ENCODE measurements at regions not wholly inside any gene's neighbourhood (a gene's known extent, or its start where the extent isn't known, plus 50 kb on each side); places are given as distances from the start of the nearest gene placed in this dataset.

DNA sequence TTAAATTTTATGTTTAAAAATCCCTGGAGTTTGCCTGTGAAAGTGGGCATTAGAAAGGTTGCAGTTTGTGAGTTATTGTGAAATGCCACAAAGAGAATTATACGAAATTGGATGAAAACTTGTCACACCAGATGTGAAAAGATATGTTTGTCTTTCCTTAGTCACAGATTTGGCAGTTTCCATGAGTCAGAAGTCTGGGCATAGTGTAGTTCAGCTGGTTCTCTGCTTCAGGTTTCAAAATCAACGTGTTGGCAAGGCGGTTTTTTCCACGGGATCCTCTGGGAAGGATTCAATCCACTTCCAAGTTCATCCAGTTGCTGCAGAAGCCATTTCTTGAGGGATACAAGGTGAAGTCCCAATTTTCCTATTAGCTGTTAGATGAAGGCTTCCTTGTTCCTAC is 658.0 kb upstream of the CDH2 start:
- Histone ChIP-seq H3K79me2 (ENCODE audit: control insufficient read depth, insufficient read depth, low read length) (no peaks in the 10 kb centered on the region), H3K9ac (ENCODE audit: low read length) (no peak overlapping the region), H3K36me3 (replicated peaks in 1 of 2; ENCODE audit: control extremely low read depth in 1 of 2, control insufficient read depth in 1 of 2, extremely low read depth in 1 of 2, insufficient read depth in 2 of 2, low read length in 1 of 2) (no peaks in the 10 kb centered on the region), H3K27ac (ENCODE audit: low read length in 2 of 2) (no peak overlapping the region), H3K9me3 (ENCODE audit: control extremely low read depth in 1 of 3, control insufficient read depth in 2 of 3, insufficient read depth in 1 of 3, low read length in 2 of 3) (peaks cover 0 to 5% (median 0%) of the 10 kb centered on the region in 3 donors), H3K4me3 (ENCODE audit: control extremely low read depth in 1 of 5, extremely low read depth in 1 of 5, insufficient read depth in 1 of 5, low read depth in 2 of 5, low read length in 4 of 5) (no peak overlapping the region), H3K4me1 (ENCODE audit: control insufficient read depth in 2 of 2, insufficient read depth in 2 of 2, low read length in 2 of 2) (no peaks in the 10 kb centered on the region), H4K20me1 (ENCODE audit: control insufficient read depth, insufficient read depth, low read length, poor library complexity, severe bottlenecking) (no peaks in the 10 kb centered on the region), H3K27me3 (replicated peaks in 1 of 4; ENCODE audit: control extremely low read depth in 1 of 4, control insufficient read depth in 3 of 4, insufficient read depth in 4 of 4, low read length in 3 of 4) (no peaks in the 10 kb centered on the region), H2AFZ (ENCODE audit: insufficient read depth, low read depth, low read length, poor library complexity, severe bottlenecking) (no peak overlapping the region), H3K4me2 (replicated peaks; ENCODE audit: low read depth, low read length, poor library complexity, severe bottlenecking) (no peak overlapping the region)
- TF ChIP-seq, protein P1, sequence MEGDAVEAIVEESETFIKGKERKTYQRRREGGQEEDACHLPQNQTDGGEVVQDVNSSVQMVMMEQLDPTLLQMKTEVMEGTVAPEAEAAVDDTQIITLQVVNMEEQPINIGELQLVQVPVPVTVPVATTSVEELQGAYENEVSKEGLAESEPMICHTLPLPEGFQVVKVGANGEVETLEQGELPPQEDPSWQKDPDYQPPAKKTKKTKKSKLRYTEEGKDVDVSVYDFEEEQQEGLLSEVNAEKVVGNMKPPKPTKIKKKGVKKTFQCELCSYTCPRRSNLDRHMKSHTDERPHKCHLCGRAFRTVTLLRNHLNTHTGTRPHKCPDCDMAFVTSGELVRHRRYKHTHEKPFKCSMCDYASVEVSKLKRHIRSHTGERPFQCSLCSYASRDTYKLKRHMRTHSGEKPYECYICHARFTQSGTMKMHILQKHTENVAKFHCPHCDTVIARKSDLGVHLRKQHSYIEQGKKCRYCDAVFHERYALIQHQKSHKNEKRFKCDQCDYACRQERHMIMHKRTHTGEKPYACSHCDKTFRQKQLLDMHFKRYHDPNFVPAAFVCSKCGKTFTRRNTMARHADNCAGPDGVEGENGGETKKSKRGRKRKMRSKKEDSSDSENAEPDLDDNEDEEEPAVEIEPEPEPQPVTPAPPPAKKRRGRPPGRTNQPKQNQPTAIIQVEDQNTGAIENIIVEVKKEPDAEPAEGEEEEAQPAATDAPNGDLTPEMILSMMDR (IDR thresholded peaks at IDR 0.05) = no peak
- ChIA-PET CTCF (no interaction called here), POLR2A (no interaction called here)
- DNase-seq (no peak), ATAC-seq (ENCODE audit: low read depth) (no peak)
- no peaks in the 10 kb centered on the region for H3K27me3 Mint-ChIP-seq
- intact Hi-C loops (cut with micrococcal nuclease) = no loop called here
- 80% methylated on average over 4 of the region's 4 CpGs for WGBS (ENCODE audit: insufficient coverage)
- H3K9me3 Mint-ChIP-seq (ENCODE audit: insufficient read depth) = peaks cover 5% of the 10 kb centered on the region
- no peak overlapping the region for H3K4me3 Mint-ChIP-seq
- H3K4me1 Mint-ChIP-seq = no peaks in the 10 kb centered on the region
- no peak overlapping the region for H3K27ac Mint-ChIP-seq

DNA sequence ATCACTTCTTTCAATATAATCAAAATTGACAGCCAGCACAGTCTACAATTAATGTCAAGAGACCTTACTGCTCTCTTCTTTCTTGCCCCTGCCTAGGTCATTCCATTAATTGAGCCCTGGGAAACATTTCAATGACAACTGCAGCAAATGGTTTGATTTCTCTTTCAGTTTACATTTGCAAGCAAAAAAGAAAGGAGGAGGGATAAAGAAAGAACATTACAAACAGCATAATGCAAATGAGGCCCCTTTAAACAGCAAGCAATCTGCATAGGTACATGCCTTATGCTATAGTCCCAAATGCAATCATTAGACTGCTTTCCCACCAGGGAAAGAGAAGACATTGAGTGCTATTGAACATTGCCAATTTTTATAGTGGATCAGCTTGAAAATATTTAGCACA is 655.0 kb upstream of the CDH2 start:
- H4K20me1 ChIP-seq (ENCODE audit: control insufficient read depth, insufficient read depth, low read length, poor library complexity, severe bottlenecking) = no peaks in the 10 kb centered on the region
- no peak overlapping the region for H3K27ac ChIP-seq (ENCODE audit: low read length in 2 of 2)
- no peaks in the 10 kb centered on the region for H3K27me3 ChIP-seq (replicated peaks in 1 of 4; ENCODE audit: control extremely low read depth in 1 of 4, control insufficient read depth in 3 of 4, insufficient read depth in 4 of 4, low read length in 3 of 4)
- Mint-ChIP-seq H3K9me3 (ENCODE audit: insufficient read depth) (peaks cover 2% of the 10 kb centered on the region), H3K27me3 (no peaks in the 10 kb centered on the region), H3K4me1 (no peaks in the 10 kb centered on the region), H3K27ac (no peak overlapping the region), H3K4me3 (no peak overlapping the region)
- ChIA-PET POLR2A (no interaction called here), CTCF (no interaction called here)
- no peak overlapping the region for H2AFZ ChIP-seq (ENCODE audit: insufficient read depth, low read depth, low read length, poor library complexity, severe bottlenecking)
- no peaks in the 10 kb centered on the region for H3K36me3 ChIP-seq (replicated peaks in 1 of 2; ENCODE audit: control extremely low read depth in 1 of 2, control insufficient read depth in 1 of 2, extremely low read depth in 1 of 2, insufficient read depth in 2 of 2, low read length in 1 of 2)
- H3K4me2 ChIP-seq (replicated peaks; ENCODE audit: low read depth, low read length, poor library complexity, severe bottlenecking) = no peak overlapping the region
- peaks cover 0 to 2% (median 0%) of the 10 kb centered on the region in 3 donors for H3K9me3 ChIP-seq (ENCODE audit: control extremely low read depth in 1 of 3, control insufficient read depth in 2 of 3, insufficient read depth in 1 of 3, low read length in 2 of 3)
- H3K4me3 ChIP-seq (ENCODE audit: control extremely low read depth in 1 of 5, extremely low read depth in 1 of 5, insufficient read depth in 1 of 5, low read depth in 2 of 5, low read length in 4 of 5) = no peak overlapping the region
- H3K9ac ChIP-seq (ENCODE audit: low read length) = no peak overlapping the region
- TF ChIP-seq, protein P1 (IDR thresholded peaks at IDR 0.05) = no peak
- TF ChIP-seq EZH2 (IDR thresholded peaks at IDR 0.05; ENCODE audit: borderline replicate concordance, insufficient read depth, low read depth, low read length, poor library complexity, severe bottlenecking) = no peak
- no peaks in the 10 kb centered on the region for H3K79me2 ChIP-seq (ENCODE audit: control insufficient read depth, insufficient read depth, low read length)
- no peak for ATAC-seq (ENCODE audit: low read depth)
- intact Hi-C loops (cut with micrococcal nuclease) = no loop called here
- DNase-seq = no peak
- H3K4me1 ChIP-seq (ENCODE audit: control insufficient read depth in 2 of 2, insufficient read depth in 2 of 2, low read length in 2 of 2) = no peaks in the 10 kb centered on the region

Measured in B cell (primary cell).